Liver (tissue), 8 donors: ENCODE measurements at regions not wholly inside any gene's neighbourhood (a gene's known extent, or its start where the extent isn't known, plus 50 kb on each side); places are given as distances from the start of the nearest gene placed in this dataset.

Source experiments
- DNase-seq: peaks from one replicate; pipeline ENCODE4 v3.0.0-alpha.2; 2017; ENCODE audit warnings: low spot score
- H3K27ac ChIP-seq, 2 donors: one replicate each; pipeline ENCODE4 v1.7.0; 2013; ENCODE audit warnings: inconsistent platforms in 2 of 2, low read length in 2 of 2, control low read depth in 1 of 2, low read depth in 1 of 2, mild to moderate bottlenecking in 1 of 2
- H3K27me3 ChIP-seq, 4 donors: one replicate each; pipeline versions ENCODE4 v1.6.1 to v1.7.0; 2013; ENCODE audit warnings: low read length in 3 of 4, inconsistent platforms in 1 of 4, mild to moderate bottlenecking in 1 of 4, moderate library complexity in 1 of 4; ENCODE audit not compliant: control insufficient read depth in 4 of 4, insufficient read depth in 4 of 4
- H3K36me3 ChIP-seq, 4 donors: one replicate each; pipeline versions ENCODE4 v1.6.1 to v1.7.0; 2013; ENCODE audit warnings: low read length in 3 of 4, mild to moderate bottlenecking in 3 of 4, low read depth in 1 of 4, moderate library complexity in 1 of 4; ENCODE audit not compliant: control insufficient read depth in 4 of 4, insufficient read depth in 3 of 4
- H3K4me1 ChIP-seq, 4 donors: one replicate each; pipeline versions ENCODE4 v1.6.1 to v1.7.0; 2013; ENCODE audit warnings: low read length in 3 of 4, mild to moderate bottlenecking in 3 of 4, moderate library complexity in 1 of 4; ENCODE audit not compliant: control insufficient read depth in 4 of 4, insufficient read depth in 4 of 4
- H3K4me3 ChIP-seq, 3 donors: one replicate each; pipeline versions ENCODE4 v1.6.1 to v1.7.0; 2013; ENCODE audit warnings: low read length in 3 of 3, control low read depth in 1 of 3, low read depth in 1 of 3, mild to moderate bottlenecking in 1 of 3
- H3K9ac ChIP-seq, 2 donors: one replicate each; pipeline ENCODE4 v1.7.0; 2013; ENCODE audit warnings: low read length in 2 of 2, mild to moderate bottlenecking in 2 of 2, moderate library complexity in 2 of 2, control low read depth in 1 of 2, low read depth in 1 of 2
- H3K9me3 ChIP-seq, 4 donors: one replicate each; pipeline versions ENCODE4 v1.6.1 to v1.7.0; 2013; ENCODE audit warnings: low read length in 3 of 4; ENCODE audit not compliant: control insufficient read depth in 4 of 4
- CTCF ChIP-seq: fragments of 150-350 bp; IDR thresholded peaks from 2 replicates; pipeline ENCODE4 v1.5.1; 2017; ENCODE audit warnings: improper control_type of control experiment, low read depth, low read length; ENCODE audit not compliant: missing input control
- EGR1 ChIP-seq, 2 donors: IDR thresholded peaks; 2 replicates each; pipeline ENCODE4 v1.6.1; 2016 to 2018; ENCODE audit warnings: antibody characterized with exemption in 2 of 2, low read depth in 2 of 2
- FOXA1 ChIP-seq: IDR thresholded peaks from 2 replicates; pipeline ENCODE4 v1.6.1; 2016; ENCODE audit warnings: antibody characterized with exemption
- FOXA2 ChIP-seq: IDR thresholded peaks from 2 replicates; pipeline ENCODE4 v1.6.1; 2016; ENCODE audit warnings: antibody characterized with exemption
- GABPA ChIP-seq, 2 donors: IDR thresholded peaks in 1 of 2; conservative IDR thresholded peaks in 1 of 2; 2 replicates each; pipeline ENCODE4 v1.6.1; 2016; ENCODE audit warnings: antibody characterized with exemption in 2 of 2, mild to moderate bottlenecking in 1 of 2, moderate library complexity in 1 of 2
- HNF4G ChIP-seq: IDR thresholded peaks from 2 replicates; pipeline ENCODE4 v1.6.1; 2016; ENCODE audit warnings: antibody characterized with exemption
- MAX ChIP-seq: IDR thresholded peaks from 2 replicates; pipeline ENCODE4 v1.6.1; 2016; ENCODE audit warnings: antibody characterized with exemption
- NR2F2 ChIP-seq: IDR thresholded peaks from 2 replicates; pipeline ENCODE4 v1.6.1; 2016; ENCODE audit warnings: antibody characterized with exemption
- RAD21 ChIP-seq, 2 donors: IDR thresholded peaks; 2 replicates each; pipeline ENCODE4 v1.6.1; 2016; ENCODE audit warnings: antibody characterized with exemption in 2 of 2, mild to moderate bottlenecking in 2 of 2
- RXRA ChIP-seq, 2 donors: IDR thresholded peaks; 2 replicates each; pipeline ENCODE4 v1.6.1; 2017 to 2018; ENCODE audit warnings: antibody characterized with exemption in 2 of 2, mild to moderate bottlenecking in 1 of 2
- SP1 ChIP-seq: IDR thresholded peaks from 2 replicates; pipeline ENCODE4 v1.6.1; 2018; ENCODE audit warnings: antibody characterized with exemption, mild to moderate bottlenecking
- TAF1 ChIP-seq: conservative IDR thresholded peaks from 2 replicates; pipeline ENCODE4 v1.6.1; 2016; ENCODE audit warnings: antibody characterized with exemption, mild to moderate bottlenecking
- YY1 ChIP-seq: IDR thresholded peaks from 2 replicates; pipeline ENCODE4 v1.6.1; 2016; ENCODE audit warnings: antibody characterized with exemption, mild to moderate bottlenecking
- ZBTB33 ChIP-seq: IDR thresholded peaks from 2 replicates; pipeline ENCODE4 v1.6.1; 2016; ENCODE audit warnings: antibody characterized with exemption
- WGBS: extraction: QIAGEN DNeasy Blood & Tissue Kit; methylation state at CpG from one replicate; pipeline ENCODE4 v1.1.7; 2013; 5-methylcytosine and 5-hydroxymethylcytosine counted together
- TF ChIP-seq, protein P1 (sequence below): IDR thresholded peaks from 2 replicates; pipeline ENCODE4 v1.6.1; 2016; ENCODE audit warnings: antibody characterized with exemption, mild to moderate bottlenecking
- donor health status: healthy.
- donor health status: healthy.
- donor health status: healthy.
- donor health status: healthy.
- donor health status: healthy.

GRCh38 chrX:149274516-149275105 is 230.5 kb downstream of the IDS start:
- Histone ChIP-seq H3K4me1 (no peaks in the 10 kb centered on the region), H3K9me3 (no peaks in the 10 kb centered on the region), H3K36me3 (no peaks in the 10 kb centered on the region), H3K27me3 (no peaks in the 10 kb centered on the region), H3K9ac (no peak overlapping the region), H3K27ac (no peak overlapping the region), H3K4me3 (no peak overlapping the region)
- no peak for DNase-seq
- whole genome bisulfite sequencing: 81% methylated on average over 4 of the region's 4 CpGs
- TF ChIP-seq NR2F2 (no peak), RAD21 (IDR thresholded peaks at IDR 0.05) (no peak), CTCF (no peak), MAX (no peak), FOXA2 (no peak), HNF4G (no peak), ZBTB33 (no peak), FOXA1 (no peak), EGR1 (IDR thresholded peaks at IDR 0.05; ENCODE audit: low read depth in 2 of 2) (no peak), SP1 (no peak), GABPA (IDR thresholded peaks at IDR 0.05 in 1 of 2, conservative IDR thresholded peaks at IDR 0.05 in 1 of 2) (no peak), YY1 (no peak)
- TF ChIP-seq, protein P1, sequence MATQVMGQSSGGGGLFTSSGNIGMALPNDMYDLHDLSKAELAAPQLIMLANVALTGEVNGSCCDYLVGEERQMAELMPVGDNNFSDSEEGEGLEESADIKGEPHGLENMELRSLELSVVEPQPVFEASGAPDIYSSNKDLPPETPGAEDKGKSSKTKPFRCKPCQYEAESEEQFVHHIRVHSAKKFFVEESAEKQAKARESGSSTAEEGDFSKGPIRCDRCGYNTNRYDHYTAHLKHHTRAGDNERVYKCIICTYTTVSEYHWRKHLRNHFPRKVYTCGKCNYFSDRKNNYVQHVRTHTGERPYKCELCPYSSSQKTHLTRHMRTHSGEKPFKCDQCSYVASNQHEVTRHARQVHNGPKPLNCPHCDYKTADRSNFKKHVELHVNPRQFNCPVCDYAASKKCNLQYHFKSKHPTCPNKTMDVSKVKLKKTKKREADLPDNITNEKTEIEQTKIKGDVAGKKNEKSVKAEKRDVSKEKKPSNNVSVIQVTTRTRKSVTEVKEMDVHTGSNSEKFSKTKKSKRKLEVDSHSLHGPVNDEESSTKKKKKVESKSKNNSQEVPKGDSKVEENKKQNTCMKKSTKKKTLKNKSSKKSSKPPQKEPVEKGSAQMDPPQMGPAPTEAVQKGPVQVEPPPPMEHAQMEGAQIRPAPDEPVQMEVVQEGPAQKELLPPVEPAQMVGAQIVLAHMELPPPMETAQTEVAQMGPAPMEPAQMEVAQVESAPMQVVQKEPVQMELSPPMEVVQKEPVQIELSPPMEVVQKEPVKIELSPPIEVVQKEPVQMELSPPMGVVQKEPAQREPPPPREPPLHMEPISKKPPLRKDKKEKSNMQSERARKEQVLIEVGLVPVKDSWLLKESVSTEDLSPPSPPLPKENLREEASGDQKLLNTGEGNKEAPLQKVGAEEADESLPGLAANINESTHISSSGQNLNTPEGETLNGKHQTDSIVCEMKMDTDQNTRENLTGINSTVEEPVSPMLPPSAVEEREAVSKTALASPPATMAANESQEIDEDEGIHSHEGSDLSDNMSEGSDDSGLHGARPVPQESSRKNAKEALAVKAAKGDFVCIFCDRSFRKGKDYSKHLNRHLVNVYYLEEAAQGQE: no peak

DNA sequence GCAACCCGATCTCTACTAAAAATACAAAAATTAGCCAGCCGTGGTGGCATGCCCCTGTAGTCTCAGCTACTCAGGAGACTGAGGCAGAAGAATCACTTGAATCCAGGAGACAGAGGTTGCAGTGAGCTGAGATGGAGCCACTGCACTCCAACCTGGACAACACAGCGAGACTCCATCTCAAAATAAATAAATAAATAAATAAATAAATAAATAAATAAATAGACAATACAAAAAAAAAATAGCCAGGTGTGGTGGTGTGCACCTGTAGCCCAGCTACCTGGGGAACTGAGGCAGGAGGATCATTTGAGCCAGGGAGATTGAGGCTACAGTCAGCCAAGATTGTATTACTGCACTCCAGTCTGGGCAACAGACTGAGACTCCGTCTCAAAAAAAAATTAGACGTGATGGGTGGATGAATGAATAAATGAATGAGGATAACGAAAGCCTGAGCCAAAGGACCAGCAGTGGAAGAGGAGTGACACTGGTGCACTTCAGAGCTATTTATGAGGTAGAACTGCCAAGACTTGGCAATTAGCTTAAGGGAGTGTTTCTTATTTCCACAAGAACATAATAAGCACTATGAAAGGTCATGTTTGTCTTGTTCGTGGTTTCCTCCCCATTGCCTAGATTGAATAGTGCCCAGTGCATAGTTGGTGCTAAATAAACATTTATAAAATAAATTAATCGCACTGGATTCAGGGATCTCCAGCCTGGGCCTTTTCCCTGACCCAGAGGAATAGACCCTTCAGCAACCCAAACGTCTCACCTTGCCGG is 232.2 kb downstream of the IDS start:
- DNase-seq: no peak
- TF ChIP-seq TAF1 (no peak), NR2F2 (no peak), SP1 (no peak), HNF4G (no peak), ZBTB33 (no peak), YY1 (no peak), RXRA (IDR thresholded peaks at IDR 0.05) (no peak), FOXA1 (no peak)
- Histone ChIP-seq H3K27ac (no peak overlapping the region), H3K4me1 (no peaks in the 10 kb centered on the region), H3K36me3 (no peaks in the 10 kb centered on the region), H3K9ac (no peak overlapping the region), H3K9me3 (no peaks in the 10 kb centered on the region), H3K4me3 (no peak overlapping the region), H3K27me3 (no peaks in the 10 kb centered on the region)
- 83% methylated on average over 10 of the region's 10 CpGs for WGBS
